GM18499 (cell line): ENCODE measurements at regions not wholly inside any gene's neighbourhood (a gene's known extent, or its start where the extent isn't known, plus 50 kb on each side); places are given as distances from the start of the nearest gene placed in this dataset.

Experiments used
- ATAC-seq: cut with Tn5 transposase; IDR thresholded peaks from one replicate; pipeline ENCODE4 v1.9.1; 2021; ENCODE audit warnings: moderate number of reproducible peaks; ENCODE audit not compliant: insufficient read depth, unreplicated experiment

GRCh38 chr2:60260639-60261296 is 292.7 kb downstream of the BCL11A start:
- ATAC-seq: no peak

DNA sequence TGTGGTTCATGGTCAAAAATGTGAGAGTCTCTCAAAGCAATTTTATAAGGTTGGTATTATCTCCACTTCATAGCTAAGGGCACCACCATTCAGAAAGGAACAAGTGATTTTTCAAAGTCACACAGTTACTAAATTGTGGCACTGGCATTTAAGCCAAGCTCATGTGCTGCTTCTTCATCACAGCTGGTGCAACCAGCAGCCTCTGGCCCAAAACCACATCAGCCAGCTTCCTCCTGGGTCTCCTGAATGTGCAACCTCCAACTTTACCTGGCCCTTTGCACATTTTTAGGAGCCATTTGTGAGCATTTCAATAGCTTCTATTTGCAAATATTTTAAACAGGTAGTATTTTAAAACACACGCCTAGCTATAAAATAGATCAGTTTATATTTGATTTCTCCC is 293.7 kb downstream of the BCL11A start:
- ATAC-seq: no peak

DNA sequence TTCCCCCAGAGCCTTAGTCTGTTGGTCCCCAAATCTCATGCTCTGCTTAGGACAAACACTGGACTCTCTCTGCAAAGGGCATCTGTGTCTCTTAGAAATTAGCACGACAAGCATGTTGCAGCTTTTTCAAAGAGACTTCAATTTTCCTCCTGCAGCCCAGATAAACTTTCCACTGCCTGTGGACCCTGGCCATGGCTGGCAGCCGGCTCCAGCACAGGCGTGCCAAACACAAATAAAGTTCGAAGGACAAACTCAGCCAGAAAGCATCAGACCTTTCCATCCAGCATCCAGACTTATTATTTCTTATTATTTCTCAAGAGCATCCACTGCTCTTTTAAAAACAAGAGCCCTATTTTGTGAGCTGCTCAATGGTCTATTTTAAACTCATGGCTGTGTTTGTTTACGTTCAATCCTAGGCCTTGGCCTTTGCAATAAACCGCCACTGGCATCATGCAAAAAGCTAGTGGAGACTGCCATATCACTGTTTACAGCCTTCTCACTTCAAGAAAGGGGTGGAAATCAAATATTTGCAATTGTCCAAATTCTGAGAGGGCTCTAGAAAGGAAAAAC is 300.8 kb downstream of the BCL11A start:
- no peak for ATAC-seq

DNA sequence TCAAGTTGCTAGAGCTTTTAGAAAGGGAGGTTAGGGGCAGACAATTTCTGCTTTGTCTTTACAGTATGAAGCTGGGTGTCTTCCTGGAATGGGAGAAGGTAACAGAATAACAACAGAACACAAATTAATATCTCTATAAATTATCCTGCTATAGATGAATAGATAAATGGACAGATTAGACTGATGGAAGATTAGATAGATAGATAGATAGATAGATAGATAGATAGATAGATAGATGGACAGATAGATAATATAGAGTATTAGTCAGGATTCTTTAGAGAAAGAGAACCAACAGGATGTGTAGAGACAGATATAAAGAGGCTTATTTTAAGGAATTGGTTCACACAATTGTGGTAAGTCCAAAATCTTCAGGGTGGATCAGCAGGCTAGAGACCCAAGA is 302.2 kb downstream of the BCL11A start:
- ATAC-seq: no peak

- ATAC-seq: no peak
Observed at GRCh38 chr2:60249879-60250278, 303.6 kb downstream of the BCL11A start.

GRCh38 chr2:60247471-60247870 is 306.0 kb downstream of the BCL11A start:
- ATAC-seq: no peak

- ATAC-seq: no peak
Observed at GRCh38 chr2:60246583-60246982, 306.9 kb downstream of the BCL11A start.

- ATAC-seq: no peak
Observed at GRCh38 chr2:60234274-60234986, 319.0 kb downstream of the BCL11A start.

DNA sequence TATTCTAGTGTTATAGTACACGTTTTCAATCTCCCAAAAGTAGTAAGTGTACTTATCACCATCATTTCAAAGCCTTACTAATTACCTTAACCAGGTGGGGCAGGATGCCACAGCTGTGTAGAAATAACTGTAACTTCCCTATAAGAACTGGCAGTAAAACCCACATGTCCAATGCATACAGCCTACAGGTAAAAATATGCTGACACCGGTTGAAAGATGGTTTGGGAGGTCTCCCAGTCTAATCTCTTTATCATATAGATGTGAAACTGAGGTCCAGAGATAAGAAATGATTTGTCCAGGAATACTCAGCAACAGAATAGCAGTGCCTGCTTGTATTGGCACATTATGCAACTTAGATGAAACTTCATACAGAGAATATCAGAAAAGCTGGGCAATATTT is 322.9 kb downstream of the BCL11A start:
- ATAC-seq: no peak

DNA sequence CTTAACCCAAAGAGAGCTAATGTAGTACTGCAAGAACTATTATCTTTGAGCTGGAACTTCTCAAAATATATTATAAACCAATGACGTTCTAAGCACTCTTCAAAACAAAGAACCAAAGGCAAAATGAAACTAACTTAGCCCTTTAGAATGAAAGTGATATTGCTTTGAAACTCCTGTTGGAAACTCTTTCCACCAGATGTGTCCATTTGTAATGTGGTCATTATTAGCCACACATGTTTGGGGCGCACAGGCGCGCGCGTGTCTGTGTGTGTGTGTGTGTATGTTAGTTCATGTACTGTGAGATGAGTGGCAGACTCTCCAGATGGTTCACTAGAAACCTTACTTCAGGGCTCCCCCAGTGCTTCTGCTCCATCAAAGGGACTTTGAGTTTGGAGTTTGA is 323.4 kb downstream of the BCL11A start:
- ATAC-seq: no peak

DNA sequence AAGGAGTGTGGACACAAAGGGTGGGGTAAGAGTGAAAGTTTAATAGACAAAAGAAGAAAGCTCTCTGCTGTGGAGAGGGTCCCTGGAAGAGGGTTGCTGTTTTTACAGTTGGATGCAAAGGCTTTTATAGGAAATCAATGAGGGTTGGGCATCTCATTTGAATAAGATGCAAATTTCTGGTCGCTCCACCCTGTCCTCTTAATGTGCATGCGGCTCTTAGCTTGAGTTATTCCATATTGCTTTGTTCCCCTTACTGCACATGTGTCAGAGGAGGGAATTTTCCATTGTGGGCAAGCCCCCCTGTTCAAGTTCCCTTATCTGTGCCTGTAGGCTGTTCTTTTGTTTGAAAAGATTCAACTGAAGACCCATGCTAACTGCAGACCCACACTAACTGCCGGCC is 326.5 kb downstream of the BCL11A start:
- no peak for ATAC-seq

- ATAC-seq: no peak
Observed at GRCh38 chr2:60226191-60226590, 327.3 kb downstream of the BCL11A start.

- ATAC-seq: no peak
Observed at GRCh38 chr2:60223859-60224258, 329.6 kb downstream of the BCL11A start.

DNA sequence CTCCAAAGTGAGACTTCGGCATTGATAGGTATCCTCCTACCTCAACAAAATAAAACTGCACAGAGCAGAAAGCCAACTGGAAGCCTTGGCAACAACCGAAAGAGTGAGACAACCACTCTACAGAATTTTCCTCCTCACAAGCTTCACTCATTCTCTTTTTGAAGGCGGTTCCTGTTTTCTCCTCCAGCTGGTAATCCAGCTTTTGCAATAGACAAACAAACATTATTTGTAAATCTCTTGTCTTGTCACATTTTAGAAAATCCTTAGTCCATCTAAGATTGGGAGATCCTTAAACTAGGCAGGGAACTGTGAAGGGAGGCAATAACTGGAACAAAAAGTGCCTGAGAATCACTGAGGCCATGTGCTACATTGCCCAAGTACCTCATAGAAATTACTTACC is 332.4 kb downstream of the BCL11A start:
- no peak for ATAC-seq

GRCh38 chr2:60219536-60219935 is 333.9 kb downstream of the BCL11A start:
- no peak for ATAC-seq

DNA sequence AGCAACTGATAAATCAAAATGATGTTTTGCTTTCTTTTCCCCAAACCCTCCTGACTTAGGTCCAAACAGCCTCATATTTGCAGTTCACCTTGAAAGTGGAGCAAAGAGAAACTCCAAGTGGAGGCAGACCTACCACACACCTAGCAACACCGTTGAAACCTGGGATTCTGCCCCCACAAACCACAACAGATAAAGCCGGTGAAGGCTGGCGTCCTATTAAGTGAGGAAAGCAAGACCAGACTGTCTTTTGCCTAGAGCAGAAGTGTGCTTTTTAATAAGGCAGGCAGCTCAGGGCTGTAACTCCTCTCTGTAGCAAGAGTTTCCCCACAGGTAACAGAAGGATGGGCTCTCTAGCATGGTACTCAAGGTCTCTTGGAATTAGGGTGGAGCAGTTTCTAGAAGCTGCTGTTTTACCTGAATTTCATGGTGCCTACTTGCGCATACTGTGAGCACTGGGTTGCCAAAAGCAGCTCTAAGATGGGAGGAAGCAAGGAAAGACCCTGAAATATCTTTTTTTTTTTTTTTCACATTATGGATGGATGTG is 336.9 kb downstream of the BCL11A start:
- ATAC-seq: no peak

- ATAC-seq: no peak
Observed at GRCh38 chr2:60215386-60215901, 338.0 kb downstream of the BCL11A start.

DNA sequence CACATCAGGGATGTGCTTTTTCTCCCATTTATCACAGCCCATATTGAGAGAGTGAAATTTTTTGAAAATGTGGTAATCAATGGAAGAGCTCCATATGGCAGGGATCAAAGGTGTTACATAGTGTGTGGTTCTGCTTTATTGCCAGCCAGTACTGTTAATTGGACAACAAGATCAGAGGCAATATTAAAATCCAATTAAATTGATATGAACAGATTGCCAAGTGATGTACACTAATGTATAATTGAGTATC is 338.9 kb downstream of the BCL11A start:
- no peak for ATAC-seq

- no peak for ATAC-seq
Observed at GRCh38 chr2:60213865-60214625, 339.4 kb downstream of the BCL11A start.

- ATAC-seq: no peak
Observed at GRCh38 chr2:60212181-60212945, 341.1 kb downstream of the BCL11A start.
